ENCODE measurements at regions not wholly inside any gene's neighbourhood (a gene's known extent, or its start where the extent isn't known, plus 50 kb on each side); places are given as distances from the start of the nearest gene placed in this dataset.

DNA sequence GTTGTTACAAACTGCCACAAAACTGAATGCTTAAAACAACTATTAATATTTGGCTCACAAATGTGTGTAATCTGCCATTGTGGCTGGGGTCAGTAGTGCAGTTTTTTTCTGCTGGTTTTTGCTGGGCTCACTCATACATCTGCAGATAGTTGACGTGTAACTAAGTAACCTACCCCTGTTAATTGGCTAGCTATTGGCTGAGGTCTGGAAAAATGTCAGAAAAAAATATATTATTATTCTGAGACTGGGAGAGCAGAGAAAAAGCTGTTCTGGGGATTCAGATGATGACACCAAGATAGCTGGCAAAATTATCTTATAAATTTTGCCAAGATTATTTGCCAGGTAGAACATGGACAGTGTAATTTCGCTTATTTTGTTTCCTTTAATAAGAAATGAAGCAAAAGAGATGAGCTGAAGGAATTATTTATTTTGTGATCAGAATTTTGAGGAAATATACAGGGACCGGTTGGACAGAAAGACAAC is 616.1 kb upstream of the ADAMTS5 start:
- TF ChIP-seq, protein P1, sequence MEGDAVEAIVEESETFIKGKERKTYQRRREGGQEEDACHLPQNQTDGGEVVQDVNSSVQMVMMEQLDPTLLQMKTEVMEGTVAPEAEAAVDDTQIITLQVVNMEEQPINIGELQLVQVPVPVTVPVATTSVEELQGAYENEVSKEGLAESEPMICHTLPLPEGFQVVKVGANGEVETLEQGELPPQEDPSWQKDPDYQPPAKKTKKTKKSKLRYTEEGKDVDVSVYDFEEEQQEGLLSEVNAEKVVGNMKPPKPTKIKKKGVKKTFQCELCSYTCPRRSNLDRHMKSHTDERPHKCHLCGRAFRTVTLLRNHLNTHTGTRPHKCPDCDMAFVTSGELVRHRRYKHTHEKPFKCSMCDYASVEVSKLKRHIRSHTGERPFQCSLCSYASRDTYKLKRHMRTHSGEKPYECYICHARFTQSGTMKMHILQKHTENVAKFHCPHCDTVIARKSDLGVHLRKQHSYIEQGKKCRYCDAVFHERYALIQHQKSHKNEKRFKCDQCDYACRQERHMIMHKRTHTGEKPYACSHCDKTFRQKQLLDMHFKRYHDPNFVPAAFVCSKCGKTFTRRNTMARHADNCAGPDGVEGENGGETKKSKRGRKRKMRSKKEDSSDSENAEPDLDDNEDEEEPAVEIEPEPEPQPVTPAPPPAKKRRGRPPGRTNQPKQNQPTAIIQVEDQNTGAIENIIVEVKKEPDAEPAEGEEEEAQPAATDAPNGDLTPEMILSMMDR (IDR thresholded peaks at IDR 0.05): no peak
- no peak for TF ChIP-seq POLR2A (IDR thresholded peaks at IDR 0.05)
